HG02885 (cell line): ENCODE measurements at regions not wholly inside any gene's neighbourhood (a gene's known extent, or its start where the extent isn't known, plus 50 kb on each side); places are given as distances from the start of the nearest gene placed in this dataset.
"Not testable (repeated sequence)": the region's sequence is repeated elsewhere in the genome, so short reads cannot be mapped to it uniquely, and the experiment has no call there.

Source experiments
- ATAC-seq: cut with Tn5 transposase; IDR thresholded peaks from one replicate; pipeline ENCODE4 v1.9.1; 2021; ENCODE audit warnings: mild to moderate bottlenecking; ENCODE audit not compliant: unreplicated experiment, poor library complexity

DNA sequence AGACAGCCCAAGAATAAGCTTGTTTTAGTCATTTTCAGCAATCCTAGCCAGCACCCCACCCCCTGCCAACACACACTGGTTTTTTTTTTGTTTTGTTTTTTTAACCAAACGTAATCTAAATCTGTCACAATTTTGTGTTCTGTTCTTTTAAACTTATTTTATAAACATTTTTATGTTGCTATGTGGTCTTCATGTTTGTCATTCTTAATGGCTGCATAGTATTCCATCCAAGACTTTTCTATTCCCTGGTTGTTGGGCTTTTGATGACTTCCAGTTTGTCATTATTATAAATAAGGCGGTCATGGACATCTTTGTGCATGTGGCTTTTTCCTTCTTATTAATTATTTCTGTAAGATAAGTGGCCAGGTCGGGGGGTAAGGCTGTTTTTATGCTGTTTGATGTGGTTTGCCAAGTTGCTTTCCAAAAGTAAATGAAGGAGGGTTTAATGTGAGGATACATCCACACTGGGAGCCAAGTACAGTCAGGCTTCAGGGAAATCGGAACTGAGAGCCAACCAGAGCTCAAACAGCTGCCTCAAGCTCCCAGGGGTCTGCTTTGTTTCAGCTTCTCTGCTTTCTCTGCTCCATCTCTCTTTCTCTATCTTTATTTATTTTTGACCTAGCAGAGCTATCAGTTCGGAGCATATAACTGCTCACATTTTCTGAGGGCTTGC, 125.8 kb downstream of the VEGFA start:
- no peak for ATAC-seq

- ATAC-seq = no peak
These were observed 123.1 kb downstream of the VEGFA start for GRCh38 chr6:43893073-43893472.

GRCh38 chr6:43891072-43891870, 121.3 kb downstream of the VEGFA start:
- no peak for ATAC-seq

- no peak for ATAC-seq
These were observed 120.4 kb downstream of the VEGFA start for GRCh38 chr6:43890197-43891062.

GRCh38 chr6:43887906-43888683, 118.1 kb downstream of the VEGFA start:
- ATAC-seq = no peak

DNA sequence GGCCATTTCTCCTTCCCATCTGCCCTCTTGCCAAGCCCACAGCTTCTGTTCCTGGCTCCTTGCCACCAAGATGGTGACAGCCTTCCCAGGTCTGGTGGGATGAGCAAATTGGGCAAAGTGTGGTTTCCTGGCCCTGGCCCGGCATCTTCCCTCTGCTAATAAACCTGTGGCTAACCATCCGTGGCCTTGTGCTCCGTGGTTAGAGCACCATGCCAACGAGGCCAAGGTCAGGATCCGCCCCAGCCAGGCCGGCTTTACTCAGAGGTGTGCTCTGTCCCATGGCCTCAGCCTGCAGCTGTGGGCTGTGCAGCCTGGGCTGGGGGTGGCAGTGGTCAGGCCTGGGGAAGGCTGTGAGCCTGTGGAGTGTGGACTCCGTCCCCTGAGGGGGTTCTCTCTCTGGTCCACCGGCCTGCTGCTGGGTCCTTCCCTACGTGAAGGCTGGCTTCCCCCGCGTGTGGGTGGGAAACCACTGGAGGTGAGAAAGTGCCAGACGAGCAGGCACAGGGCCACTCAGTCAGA, 117.4 kb downstream of the VEGFA start:
- ATAC-seq = no peak

GRCh38 chr6:43886717-43887339, 116.8 kb downstream of the VEGFA start:
- ATAC-seq = no peak

- ATAC-seq = no peak
These were observed 116.1 kb downstream of the VEGFA start for GRCh38 chr6:43886067-43886461.

DNA sequence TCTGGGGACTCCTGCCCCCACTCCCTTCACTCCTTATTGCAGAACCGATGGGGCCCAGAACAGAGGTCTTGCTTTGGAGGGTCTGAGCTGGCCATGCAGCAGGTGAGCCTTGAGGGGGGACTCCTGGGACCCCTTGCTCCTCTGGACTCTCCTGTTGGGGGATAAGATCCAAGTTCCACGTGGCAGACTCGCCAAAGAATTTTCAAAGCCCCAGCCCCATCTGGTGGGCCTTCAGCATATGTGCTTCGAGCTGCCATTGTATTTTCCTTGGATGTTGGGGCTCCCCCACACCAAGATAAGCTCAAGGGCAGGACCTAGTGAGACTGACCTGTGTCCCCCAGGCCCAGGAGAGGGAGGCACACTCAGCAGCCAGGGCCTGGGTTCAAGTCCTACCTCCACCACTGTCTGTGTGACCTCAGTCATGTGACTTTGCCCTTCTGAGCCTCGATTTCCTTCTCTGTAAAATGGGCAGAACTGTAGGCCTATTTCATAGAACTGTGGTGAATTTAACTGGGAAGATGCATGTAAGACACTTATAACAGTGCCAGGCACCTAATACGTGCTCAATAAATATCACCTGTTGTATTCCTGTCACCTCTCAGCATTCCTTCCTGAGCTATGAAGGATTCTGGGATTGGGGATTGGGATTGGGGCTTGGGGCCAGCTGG, 115.5 kb downstream of the VEGFA start:
- ATAC-seq = no peak

GRCh38 chr6:43884652-43885022, 114.6 kb downstream of the VEGFA start:
- ATAC-seq = no peak

DNA sequence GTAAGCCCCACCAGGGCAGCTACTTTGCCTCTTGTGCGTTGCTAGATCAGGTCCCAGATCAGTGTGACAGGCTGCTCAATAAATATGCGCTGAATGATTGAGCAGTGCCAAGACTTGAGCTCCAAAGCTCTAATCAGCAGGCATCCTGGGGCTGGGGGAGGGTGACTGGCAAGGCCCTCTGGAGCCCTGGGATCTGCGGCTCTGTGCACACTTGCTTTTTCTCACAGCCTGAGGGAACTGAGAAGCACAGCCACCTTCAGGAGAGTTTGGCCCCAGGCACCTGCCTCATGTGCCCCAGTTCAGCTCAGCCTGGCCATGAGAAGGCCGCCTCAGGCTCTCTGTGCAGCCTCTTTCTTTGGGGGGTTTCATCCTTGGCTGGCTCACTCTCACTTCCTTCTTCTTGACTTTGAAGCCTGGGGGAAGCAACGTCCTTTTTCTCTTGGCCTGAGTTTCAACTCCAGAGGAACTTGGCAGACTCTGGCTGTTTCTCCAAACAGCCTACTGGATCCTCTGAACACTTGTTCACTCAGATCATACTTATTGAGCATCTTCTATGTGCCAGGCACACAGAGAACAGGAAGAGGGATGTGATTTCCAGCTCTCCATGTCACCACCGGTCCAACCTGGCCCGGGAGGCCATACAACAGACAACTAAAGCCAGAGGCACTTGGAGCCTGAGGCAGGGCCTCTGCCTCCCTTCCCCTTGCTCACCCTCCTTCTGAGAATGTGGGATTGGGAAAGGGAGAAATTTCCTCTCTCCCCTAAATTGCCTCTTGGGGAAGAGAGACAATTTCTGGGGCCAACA, 114.0 kb downstream of the VEGFA start:
- ATAC-seq = no peak

GRCh38 chr6:43882690-43883448, 112.9 kb downstream of the VEGFA start:
- not testable (repeated sequence) for ATAC-seq

DNA sequence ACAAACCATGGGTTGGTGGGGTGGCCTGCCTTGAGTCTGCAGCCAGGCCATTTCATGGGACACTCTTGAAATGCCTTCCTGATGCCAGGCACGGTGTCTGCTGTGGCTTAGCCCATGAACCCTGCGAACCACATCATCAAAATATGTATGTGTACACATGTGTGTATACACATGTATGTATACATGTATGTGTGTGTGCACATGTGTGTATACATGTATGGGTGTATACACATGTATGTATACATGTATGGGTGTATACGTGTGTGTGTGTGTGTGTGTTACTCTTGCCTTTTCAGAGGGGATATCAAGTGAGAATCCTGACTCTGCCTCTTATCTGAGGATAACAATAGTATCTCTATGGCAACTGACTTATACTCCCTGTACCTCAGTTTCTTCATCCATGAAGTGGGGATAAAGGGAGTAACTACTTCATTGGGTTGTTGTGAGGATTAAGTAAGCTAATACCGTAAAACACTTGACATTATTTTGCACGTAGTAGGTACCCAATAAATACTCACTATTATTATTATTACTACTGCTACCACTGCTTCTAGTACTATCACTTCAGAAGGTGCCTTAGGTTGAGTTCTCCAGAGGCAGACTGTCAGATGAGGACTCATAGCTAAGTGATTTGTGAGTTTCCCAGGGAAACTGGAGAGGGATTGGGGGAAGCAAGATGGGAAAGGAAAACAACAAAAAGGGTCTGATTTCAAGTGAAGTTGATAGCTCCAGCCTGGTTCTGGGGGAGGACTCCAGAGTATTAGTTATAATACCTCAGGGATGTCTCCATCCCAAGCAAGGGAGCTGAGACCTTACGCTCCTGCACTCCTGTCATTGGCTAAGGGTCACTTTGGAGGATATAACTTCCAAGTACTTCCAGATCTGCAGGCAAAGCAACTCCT, 110.5 kb downstream of the VEGFA start:
- no peak for ATAC-seq

GRCh38 chr6:43879722-43880121, 109.7 kb downstream of the VEGFA start:
- no peak for ATAC-seq

DNA sequence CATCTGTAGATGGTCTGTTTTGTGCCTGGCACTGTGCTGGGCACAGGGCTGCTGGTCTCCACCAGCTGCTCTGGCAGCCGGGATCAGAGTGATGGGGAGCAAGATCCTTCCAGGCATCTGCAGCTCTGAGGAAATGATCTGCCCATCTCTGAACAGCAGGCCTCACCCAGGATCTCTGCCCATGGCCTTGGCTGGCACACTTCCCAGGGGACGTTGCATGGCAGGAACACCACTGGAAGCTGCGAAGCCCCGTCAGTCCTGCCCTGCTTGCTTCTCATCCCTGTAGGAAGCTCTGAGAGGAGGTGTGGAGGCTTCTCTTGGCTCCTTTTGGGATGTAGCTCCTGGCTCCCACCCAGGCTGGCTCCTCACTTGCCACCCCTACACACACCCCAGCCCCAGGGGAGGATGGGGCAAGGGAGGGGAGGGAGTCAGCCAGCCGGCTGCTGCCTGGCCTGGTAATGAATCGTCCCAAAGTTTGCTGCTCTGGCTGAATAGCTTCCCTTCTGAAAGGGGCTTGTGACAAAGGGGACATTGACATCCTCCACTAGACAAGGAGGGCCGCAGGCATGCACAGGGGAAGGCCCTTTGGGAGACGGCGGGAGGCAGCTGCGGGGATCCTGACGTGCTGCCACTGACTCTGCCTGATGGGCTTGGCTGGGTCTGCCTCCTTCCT, 108.9 kb downstream of the VEGFA start:
- no peak for ATAC-seq

- no peak for ATAC-seq
These were observed 108.2 kb downstream of the VEGFA start for GRCh38 chr6:43878127-43878634.
